NCI-H345 treated with DMSO at 0.1 percent for 48 hours (cell line): ENCODE measurements at regions not wholly inside any gene's neighbourhood (a gene's known extent, or its start where the extent isn't known, plus 50 kb on each side); places are given as distances from the start of the nearest gene placed in this dataset.
"Not testable (repeated sequence)": the region's sequence is repeated elsewhere in the genome, so short reads cannot be mapped to it uniquely, and the experiment has no call there.

ENCODE experiments used
- DNase-seq: peaks from one replicate; lab custom pipeline; 2025; ENCODE audit not compliant: unreplicated experiment; lab: John Stamatoyannopoulos, UW

- DNase-seq, result no peak
Measured at GRCh38 chr13:57899096-57899495, 267.6 kb downstream of the PCDH17 start.

GRCh38 chr13:57909833-57910232 is 278.3 kb downstream of the PCDH17 start:
- not testable (repeated sequence) for DNase-seq

- DNase-seq, result no peak
Measured at GRCh38 chr13:57918086-57918485, 286.5 kb downstream of the PCDH17 start.

- no peak for DNase-seq
Measured at GRCh38 chr13:57918913-57919312, 287.4 kb downstream of the PCDH17 start.

GRCh38 chr13:57925250-57925649 is 293.7 kb downstream of the PCDH17 start:
- DNase-seq, result no peak

- DNase-seq, result no peak
Measured at GRCh38 chr13:57925751-57926150, 294.2 kb downstream of the PCDH17 start.

GRCh38 chr13:57932061-57932460 is 300.5 kb downstream of the PCDH17 start:
- DNase-seq, result no peak

GRCh38 chr13:57933606-57934005 is 302.1 kb downstream of the PCDH17 start:
- DNase-seq, result no peak

GRCh38 chr13:57935965-57936364 is 304.4 kb downstream of the PCDH17 start:
- DNase-seq, result no peak

- DNase-seq, result no peak
Measured at GRCh38 chr13:57946361-57946760, 314.8 kb downstream of the PCDH17 start.

GRCh38 chr13:57948884-57949283 is 317.3 kb downstream of the PCDH17 start:
- no peak for DNase-seq

- DNase-seq, result no peak
Measured at GRCh38 chr13:57969951-57970350, 338.4 kb downstream of the PCDH17 start.

- no peak for DNase-seq
Measured at GRCh38 chr13:57970404-57970803, 338.9 kb downstream of the PCDH17 start.

- DNase-seq, result no peak
Measured at GRCh38 chr13:57982782-57983181, 351.2 kb downstream of the PCDH17 start.

- DNase-seq, result no peak
Measured at GRCh38 chr13:57988276-57988675, 356.7 kb downstream of the PCDH17 start.

- DNase-seq, result no peak
Measured at GRCh38 chr13:57991041-57991440, 359.5 kb downstream of the PCDH17 start.

GRCh38 chr13:57992416-57992815 is 360.9 kb downstream of the PCDH17 start:
- DNase-seq, result no peak

GRCh38 chr13:57996717-57997116 is 365.2 kb downstream of the PCDH17 start:
- DNase-seq, result no peak

- DNase-seq, result no peak
Measured at GRCh38 chr13:58004751-58005150, 373.2 kb downstream of the PCDH17 start.

- no peak for DNase-seq
Measured at GRCh38 chr13:58018020-58018419, 386.5 kb downstream of the PCDH17 start.

GRCh38 chr13:58018865-58019264 is 387.3 kb downstream of the PCDH17 start:
- no peak for DNase-seq

- DNase-seq, result no peak
Measured at GRCh38 chr13:58024103-58024502, 392.6 kb downstream of the PCDH17 start.

- DNase-seq, result no peak
Measured at GRCh38 chr13:58025821-58026220, 394.3 kb downstream of the PCDH17 start.
